Epithelial cell of proximal tubule (primary cell): ENCODE measurements at regions not wholly inside any gene's neighbourhood (a gene's known extent, or its start where the extent isn't known, plus 50 kb on each side); places are given as distances from the start of the nearest gene placed in this dataset.

ENCODE experiments used
- DNase-seq: peaks from one replicate; pipeline ENCODE4 v3.0.0-alpha.2; 2011; ENCODE audit warnings: low read depth
- H3K4me3 ChIP-seq: 2 replicates; pipeline ENCODE4 v1.5.1; 2011; ENCODE audit warnings: low read depth, mild to moderate bottlenecking, low read length
- TF ChIP-seq, protein P1 (sequence below): conservative IDR thresholded peaks from 2 replicates; pipeline ENCODE4 v1.5.1; 2012; ENCODE audit warnings: low read depth, mild to moderate bottlenecking, low read length

DNA sequence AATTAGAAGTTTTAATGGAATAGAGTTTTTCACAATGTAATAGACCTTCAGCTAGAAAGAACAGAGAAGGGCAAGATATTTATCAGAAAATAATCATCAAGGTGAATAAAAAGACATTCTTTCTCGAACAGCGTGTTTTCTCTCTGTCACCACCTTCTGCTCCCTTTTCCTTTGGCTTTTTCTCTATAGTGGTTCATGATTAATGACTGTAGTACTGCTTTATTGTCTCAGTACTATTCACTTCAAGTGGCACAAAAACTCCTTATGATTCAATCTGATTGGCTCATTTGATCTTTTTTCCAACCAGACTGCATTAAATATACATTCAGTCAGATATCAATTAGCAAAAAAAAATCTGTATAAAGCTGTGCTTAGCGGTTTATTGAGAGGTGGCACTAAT is 516.0 kb downstream of the OTOL1 start:
- TF ChIP-seq, protein P1, sequence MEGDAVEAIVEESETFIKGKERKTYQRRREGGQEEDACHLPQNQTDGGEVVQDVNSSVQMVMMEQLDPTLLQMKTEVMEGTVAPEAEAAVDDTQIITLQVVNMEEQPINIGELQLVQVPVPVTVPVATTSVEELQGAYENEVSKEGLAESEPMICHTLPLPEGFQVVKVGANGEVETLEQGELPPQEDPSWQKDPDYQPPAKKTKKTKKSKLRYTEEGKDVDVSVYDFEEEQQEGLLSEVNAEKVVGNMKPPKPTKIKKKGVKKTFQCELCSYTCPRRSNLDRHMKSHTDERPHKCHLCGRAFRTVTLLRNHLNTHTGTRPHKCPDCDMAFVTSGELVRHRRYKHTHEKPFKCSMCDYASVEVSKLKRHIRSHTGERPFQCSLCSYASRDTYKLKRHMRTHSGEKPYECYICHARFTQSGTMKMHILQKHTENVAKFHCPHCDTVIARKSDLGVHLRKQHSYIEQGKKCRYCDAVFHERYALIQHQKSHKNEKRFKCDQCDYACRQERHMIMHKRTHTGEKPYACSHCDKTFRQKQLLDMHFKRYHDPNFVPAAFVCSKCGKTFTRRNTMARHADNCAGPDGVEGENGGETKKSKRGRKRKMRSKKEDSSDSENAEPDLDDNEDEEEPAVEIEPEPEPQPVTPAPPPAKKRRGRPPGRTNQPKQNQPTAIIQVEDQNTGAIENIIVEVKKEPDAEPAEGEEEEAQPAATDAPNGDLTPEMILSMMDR = no peak
- no peak overlapping the region for H3K4me3 ChIP-seq
- DNase-seq = no peak

DNA sequence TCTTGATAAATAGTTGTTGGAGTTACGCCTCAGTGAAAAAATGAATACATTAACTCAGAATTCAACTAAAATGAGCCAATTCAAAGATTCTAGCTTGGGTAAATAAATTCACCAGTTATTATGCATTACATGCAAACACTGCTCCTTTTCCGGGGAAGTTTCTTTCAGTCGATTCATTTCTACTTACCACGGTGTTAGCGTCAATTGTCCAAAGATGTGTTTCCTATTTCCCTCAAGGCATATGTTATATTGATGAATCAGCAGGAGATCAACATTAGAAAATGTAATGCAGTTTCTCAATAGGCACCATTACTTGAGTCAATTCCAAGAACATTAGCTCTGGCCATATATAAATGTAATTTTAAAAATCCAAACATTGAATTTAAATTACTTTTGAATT is 517.7 kb downstream of the OTOL1 start:
- no peak for DNase-seq
- TF ChIP-seq, protein P1 = no peak
- H3K4me3 ChIP-seq = no peak overlapping the region

DNA sequence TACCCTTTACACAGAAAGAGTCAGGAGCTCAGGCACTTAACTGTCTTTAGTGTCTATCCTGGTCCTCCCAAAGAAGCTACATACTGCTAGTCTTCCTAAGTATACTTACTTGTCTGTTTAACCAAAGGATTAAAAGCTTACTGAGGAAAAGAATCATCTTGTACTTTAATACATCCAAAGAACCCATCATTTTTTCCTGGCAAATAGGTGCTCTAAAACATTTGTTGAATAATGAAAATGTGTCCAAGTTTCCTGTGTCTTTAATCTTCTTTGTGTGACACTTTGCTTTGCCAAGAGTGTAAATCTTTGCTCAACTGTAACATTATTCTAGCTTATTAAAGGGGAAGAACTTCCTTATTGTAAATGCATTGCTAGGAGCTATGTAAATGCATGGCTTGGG is 519.2 kb downstream of the OTOL1 start:
- no peak for DNase-seq

DNA sequence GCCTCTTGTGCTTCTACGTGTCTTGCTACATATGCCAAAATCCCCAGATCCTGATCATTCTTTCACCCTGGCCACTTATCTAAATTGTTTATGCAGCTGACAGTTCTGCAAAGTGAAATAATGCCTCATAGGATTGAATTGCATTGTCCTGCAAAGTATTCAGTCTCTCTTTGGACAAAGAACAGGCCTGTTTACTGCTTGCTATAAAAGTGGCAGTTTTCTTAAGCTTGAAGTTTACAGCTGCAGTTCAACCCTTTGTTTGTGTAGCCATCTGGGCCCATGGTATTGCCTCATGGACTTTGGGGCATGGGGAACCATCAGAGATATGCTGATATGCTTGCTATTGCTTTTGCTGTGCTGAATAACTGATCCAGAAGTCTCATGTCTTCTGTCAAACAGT is 523.2 kb downstream of the OTOL1 start:
- TF ChIP-seq, protein P1 = no peak
- DNase-seq = no peak
- H3K4me3 ChIP-seq = no peak overlapping the region

More for the DNA sequence above, 519.2 kb downstream of the OTOL1 start:
- H3K4me3 ChIP-seq = no peak overlapping the region
- TF ChIP-seq, protein P1 = no peak

DNA sequence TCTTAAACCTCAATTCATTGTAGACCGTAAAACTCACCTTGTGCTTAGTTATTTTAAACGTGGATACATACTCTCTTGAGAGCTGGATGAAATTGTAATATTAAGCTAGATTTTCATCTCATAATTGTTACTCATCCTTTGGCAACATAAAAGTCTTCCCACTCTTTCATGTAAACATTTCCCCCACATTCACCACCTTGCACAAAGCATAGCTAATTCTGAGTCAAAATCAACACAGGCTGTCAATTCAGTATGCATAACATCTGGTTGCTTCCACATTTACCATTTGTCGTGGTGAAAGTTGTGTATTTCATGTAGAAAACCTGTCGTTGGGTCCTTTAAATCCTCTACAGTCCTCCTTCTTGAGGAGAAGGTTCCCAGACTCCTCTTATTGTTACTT is 524.6 kb downstream of the OTOL1 start:
- TF ChIP-seq, protein P1 = no peak
- no peak overlapping the region for H3K4me3 ChIP-seq
- no peak for DNase-seq

DNA sequence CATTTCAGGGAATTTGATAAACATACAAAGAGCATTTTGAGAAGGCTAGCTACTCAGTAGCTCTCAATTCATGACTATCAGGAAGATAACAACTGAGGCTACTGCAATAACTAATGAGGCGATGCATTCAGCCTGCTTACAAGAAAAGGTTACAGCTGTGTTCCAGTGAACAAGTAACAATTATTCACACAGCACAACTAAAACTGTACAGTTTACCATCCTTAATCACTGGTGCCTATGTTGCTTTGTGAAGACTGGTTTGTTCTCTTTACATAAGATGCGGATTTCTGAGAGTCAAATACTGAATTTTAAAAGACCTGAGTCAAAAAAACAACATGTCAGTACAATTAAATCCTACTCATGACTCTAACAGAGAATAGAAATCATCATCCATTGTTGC is 526.3 kb downstream of the OTOL1 start:
- TF ChIP-seq, protein P1 = no peak
- DNase-seq = no peak
- H3K4me3 ChIP-seq = no peak overlapping the region

DNA sequence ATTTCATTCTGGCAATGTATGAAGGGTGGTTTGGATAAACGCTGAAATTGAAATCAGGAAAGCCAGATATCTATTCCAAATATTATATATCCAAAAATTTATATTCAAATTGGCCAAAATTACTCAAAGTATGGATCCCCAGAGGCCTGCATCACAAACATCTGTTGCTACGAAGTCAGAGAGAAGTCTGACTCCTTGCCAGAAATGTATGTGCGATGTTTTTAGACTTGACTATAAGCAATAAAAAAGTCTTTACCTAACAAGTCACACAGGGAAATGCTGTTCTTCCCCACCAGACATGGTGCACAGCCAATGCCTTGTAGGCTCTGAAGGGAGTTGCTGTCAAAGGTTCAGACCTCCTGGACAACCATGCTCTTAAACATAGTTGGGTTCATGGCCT is 533.1 kb downstream of the OTOL1 start:
- TF ChIP-seq, protein P1 = no peak
- DNase-seq = no peak
- no peak overlapping the region for H3K4me3 ChIP-seq
